Inflammatory macrophage treated with lipopolysaccharide for 1 hour (primary cell): ENCODE measurements at regions not wholly inside any gene's neighbourhood (a gene's known extent, or its start where the extent isn't known, plus 50 kb on each side); places are given as distances from the start of the nearest gene placed in this dataset.
"Not testable (repeated sequence)": the region's sequence is repeated elsewhere in the genome, so short reads cannot be mapped to it uniquely, and the experiment has no call there.

Experiments
- DNase-seq, 2 donors: peaks; one replicate each; pipeline ENCODE4 v3.0.0-alpha.2; 2020 to 2022

GRCh38 chr11:130551388-130551787 lies 102.9 kb downstream of the ADAMTS15 start:
- peak; percentile 59 to 86 for DNase-seq

DNA sequence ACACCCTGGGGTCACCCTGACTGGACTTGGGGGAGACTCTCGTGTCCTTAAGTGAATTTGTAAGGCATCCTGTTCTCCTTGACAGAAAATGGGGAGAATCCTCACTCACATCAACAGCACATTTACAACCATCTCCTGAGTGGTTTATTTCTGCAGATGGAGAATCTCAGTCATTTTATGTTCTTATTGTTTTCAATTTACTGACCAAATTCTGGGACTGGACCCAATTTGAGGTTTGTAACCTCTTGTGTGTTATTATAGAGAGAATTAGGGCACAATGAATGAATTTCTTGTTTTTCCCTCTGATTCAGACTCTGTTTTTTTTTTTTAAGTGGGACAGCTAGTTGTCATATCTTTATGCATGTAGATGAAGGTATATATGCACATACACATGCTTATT lies 104.9 kb downstream of the ADAMTS15 start:
- DNase-seq, result no peak

DNA sequence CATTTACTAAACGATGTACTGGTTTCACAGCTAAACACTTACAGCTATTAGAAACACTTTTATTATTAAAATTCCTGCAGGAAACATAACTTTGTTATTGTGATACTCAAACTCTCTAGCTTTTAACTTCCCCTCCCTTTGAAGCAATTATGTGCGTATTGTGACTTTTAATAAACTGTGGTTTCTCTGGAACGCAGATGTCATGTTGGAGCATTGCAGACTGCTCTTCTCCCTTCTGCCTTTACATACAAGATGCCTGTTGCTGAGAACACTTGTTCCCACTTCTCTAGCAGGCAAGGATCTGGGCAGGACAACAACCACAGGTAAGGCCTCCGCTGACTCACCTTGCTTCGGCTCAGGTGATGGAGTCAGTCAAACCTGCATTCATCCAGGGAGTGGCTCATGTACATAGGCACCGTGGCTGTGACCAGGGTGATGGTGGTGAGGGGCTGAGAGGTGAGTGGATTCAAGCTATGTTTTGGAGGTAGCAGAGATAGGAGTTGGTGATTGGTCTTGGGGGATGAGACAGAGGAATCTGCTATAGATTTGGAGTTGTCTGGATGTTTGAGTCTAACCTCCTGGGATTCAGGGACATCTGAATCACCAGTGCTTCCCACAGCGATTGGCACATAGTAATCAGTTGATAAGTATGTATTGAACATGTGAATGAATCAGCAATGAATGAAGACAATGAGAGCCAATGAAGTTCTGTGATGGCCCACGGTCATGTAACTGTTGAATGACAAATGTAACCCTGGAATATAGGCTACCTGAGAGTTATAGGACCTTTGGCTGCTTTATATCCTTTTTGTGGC lies 106.0 kb downstream of the ADAMTS15 start:
- DNase-seq, result no peak

GRCh38 chr11:130555251-130555841 lies 106.9 kb downstream of the ADAMTS15 start:
- no peak for DNase-seq

DNA sequence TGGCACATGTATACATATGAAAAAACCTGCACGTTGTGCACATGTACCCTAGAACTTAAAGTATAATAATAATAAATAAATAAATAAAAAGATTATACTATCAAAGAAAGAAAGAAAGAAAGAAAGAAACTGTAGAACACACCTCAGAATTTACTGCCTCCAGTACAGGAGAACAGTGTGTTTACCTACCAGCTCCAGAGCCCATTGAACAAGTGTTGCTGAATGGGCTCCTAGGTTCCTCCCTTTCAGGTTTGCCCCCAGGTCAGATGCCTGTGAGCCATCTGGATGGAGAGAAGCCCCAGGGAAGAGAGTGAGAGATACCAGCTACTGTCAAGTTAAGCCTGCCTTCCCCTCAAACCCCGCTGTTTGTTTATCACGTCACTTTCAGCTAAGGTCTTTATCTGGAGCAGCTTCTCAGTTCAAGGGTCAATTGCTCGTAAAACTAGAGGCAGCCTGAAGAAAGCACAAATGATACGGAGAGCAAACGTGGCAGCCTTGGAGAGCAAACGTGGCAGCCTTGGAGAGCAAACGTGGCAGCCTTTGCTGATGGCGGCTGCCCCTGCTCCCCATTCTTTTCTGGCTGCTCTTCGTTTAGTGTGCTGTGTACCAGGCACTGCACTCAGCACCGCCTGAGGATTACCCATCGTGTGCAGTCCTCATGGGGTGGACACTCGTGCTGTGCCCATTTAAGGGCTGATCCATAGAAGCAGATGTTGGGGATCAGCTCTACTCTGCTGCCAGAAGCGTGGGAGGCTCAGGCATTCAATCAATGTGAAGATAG lies 111.7 kb downstream of the ADAMTS15 start:
- no peak for DNase-seq

DNA sequence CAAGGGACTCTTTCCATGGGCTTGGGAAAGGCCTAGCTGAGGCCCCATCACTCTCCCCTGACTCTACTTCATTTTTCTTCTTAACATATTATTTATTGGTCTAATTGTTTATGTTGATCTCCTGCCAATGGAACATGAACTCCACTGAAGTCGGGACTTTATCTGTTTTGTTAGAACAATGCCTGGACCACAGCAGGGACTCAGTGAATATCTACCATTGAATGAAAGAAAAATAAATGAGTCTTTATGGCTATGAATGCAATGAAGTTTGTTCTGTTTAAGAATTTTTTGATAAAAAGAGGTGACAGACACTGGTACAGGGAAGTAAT lies 112.3 kb downstream of the ADAMTS15 start:
- DNase-seq, result no peak

- DNase-seq, result no peak
Observed at GRCh38 chr11:130561441-130561881, 113.0 kb downstream of the ADAMTS15 start.

DNA sequence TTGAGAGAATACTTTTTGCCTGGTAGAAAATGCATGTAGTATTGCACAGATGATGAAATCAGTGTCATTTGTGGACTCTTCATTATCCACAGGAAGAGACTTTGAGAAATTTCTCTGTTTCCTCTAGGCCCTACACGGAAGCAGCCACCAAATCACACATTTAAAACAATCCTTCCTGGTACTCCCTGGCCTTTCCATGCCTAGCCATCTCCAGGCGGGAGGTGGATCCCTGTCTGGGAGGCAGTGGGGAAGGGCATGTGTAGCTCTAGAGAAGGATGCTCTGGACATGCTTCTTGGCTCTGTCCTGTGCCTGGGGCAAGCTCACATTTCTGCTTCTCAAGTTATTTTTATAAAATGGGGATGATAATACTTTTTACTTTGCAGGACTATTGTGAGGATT lies 114.1 kb downstream of the ADAMTS15 start:
- no peak for DNase-seq

DNA sequence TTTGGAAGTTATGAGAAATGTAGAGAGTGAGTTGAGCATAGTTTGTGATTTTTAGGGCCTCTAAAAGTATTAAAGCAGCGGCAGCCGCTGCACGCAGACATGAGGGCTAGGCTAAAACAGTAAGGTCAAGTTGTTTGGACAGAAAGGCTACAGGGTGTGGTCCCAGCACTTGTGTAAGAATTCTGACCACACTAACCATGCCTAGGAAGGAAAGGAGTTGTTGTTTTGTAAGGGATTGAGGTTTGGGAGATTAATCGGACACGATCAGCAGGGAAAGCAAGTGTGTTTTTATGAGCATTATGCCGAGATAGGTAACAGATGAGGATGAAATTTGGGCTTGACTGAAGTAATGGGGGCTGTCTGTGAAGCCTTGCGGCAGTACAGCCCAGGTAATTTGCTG lies 117.9 kb downstream of the ADAMTS15 start:
- not testable (repeated sequence) for DNase-seq

GRCh38 chr11:130571519-130571918 lies 123.1 kb downstream of the ADAMTS15 start:
- no peak for DNase-seq

- no peak for DNase-seq
Observed at GRCh38 chr11:130571947-130572584, 123.6 kb downstream of the ADAMTS15 start.

DNA sequence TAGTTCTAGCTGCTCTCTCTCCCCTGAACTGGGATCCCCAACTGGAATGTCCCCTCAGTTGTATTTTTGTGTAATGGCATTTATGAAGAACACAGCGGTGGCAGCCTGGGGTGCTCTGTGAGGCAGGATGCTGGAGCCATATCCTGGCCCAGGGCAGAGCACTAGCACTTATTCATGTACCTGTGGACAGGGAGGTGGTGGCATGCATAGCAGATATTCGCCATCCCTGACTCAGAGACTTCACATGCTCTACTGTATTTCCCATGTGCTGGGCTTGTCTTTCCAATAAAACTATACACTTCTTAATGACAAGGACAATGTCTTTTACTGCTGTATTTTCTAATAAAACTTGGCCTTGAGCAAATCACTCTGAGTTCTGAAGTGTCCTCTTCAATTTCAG lies 125.3 kb downstream of the ADAMTS15 start:
- no peak for DNase-seq

- no peak for DNase-seq
Observed at GRCh38 chr11:130574740-130575139, 126.3 kb downstream of the ADAMTS15 start.

DNA sequence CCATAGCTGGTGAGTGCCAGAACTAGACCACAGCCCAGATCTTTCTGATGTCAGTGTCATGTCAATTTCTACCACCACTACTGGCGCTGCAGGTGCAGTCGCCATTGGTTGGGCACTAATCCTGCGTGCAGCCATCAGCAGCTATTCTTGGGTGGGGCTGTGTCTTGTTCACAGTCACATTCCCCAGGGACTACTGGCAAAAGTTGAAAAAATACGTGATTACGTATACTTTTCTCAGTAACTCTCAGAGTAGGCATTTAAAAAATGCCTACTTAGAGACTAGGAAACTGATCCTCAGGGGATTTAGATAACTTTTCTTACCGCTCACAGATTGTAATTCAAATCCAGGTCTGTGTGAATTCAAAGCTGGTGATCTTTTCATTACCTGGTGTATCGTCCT lies 127.7 kb downstream of the ADAMTS15 start:
- no peak for DNase-seq

- no peak for DNase-seq
Observed at GRCh38 chr11:130578738-130579368, 130.4 kb downstream of the ADAMTS15 start.

- DNase-seq, result no peak
Observed at GRCh38 chr11:130580372-130580771, 131.9 kb downstream of the ADAMTS15 start.

GRCh38 chr11:130580891-130581492 lies 132.5 kb downstream of the ADAMTS15 start:
- DNase-seq, result no peak

- no peak for DNase-seq
Observed at GRCh38 chr11:130581646-130582045, 133.2 kb downstream of the ADAMTS15 start.

DNA sequence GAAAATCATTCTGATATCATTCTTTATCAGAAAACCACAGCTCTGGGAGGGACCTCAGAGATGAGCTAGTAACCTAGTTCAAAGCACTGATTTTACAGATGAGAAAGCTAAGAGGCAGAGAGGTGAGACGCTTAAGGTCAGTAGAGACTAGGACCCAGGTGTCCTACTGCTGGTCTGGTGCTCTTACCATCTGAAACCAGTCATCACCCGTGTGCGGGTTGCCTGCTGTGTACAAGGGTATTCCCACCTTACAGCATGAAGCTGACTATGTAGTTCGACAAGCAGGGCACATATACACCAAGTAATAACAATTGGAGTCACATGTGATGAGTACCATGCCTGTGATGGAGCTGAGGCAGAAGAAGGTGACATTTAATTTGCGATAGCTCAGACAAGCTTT lies 133.7 kb downstream of the ADAMTS15 start:
- DNase-seq, result no peak

GRCh38 chr11:130582981-130583380 lies 134.5 kb downstream of the ADAMTS15 start:
- DNase-seq, result peak; percentile 13 to 24

- DNase-seq, result no peak
Observed at GRCh38 chr11:130583801-130584211, 135.4 kb downstream of the ADAMTS15 start.

DNA sequence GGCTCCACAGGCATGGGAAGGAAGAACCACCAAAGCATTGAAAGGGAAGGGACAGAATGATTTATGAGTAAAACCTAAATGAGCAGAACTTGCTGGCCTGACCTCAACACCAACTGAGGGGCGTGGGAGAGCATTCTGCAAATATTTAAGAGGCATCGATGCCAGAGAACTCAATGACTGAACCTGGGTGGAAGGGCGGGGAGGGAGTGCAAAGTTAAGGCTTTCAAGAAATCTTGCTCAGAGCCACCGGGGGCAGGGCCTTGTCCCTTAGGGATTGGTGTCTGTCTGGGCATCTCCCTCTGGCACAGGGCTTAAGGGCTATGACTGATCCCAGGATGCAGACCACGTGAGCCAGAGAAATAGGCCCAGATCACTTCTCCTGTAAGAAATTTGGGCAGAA lies 137.1 kb downstream of the ADAMTS15 start:
- no peak for DNase-seq
